BLaER1 treated with 17β-estradiol and CSF1 and Interleukin-3, amounts not matched to agents 10 nM and 100 nM (cell line): ENCODE measurements at regions not wholly inside any gene's neighbourhood (a gene's known extent, or its start where the extent isn't known, plus 50 kb on each side); places are given as distances from the start of the nearest gene placed in this dataset.
"Not testable (repeated sequence)": the region's sequence is repeated elsewhere in the genome, so short reads cannot be mapped to it uniquely, and the experiment has no call there.

Experiments
- H3K27ac ChIP-seq, 11 experiments: shearing (Covaris generic); formaldehyde crosslinking; 2 replicates each; pipeline ENCODE4 v1.8.1; 2022
- H3K27me3 ChIP-seq, 11 experiments: shearing (Covaris generic); formaldehyde crosslinking; 2 replicates each; pipeline ENCODE4 v1.8.1; 2022
- H3K36me3 ChIP-seq, 11 experiments: shearing (Covaris generic); formaldehyde crosslinking; 2 replicates each; pipeline ENCODE4 v1.8.1; 2022
- H3K4me1 ChIP-seq, 10 experiments: shearing (Covaris generic); formaldehyde crosslinking; 2 replicates each; pipeline ENCODE4 v1.8.1; 2022
- H3K4me2 ChIP-seq, 11 experiments: shearing (Covaris generic); formaldehyde crosslinking; 2 replicates each; pipeline ENCODE4 v1.8.1; 2022
- H3K4me3 ChIP-seq, 10 experiments: shearing (Covaris generic); formaldehyde crosslinking; 2 replicates each; pipeline ENCODE4 v1.8.1; 2022
- H3K9ac ChIP-seq, 11 experiments: shearing (Covaris generic); formaldehyde crosslinking; 2 replicates each; pipeline ENCODE4 v1.8.1; 2022
- H3K9me3 ChIP-seq, 11 experiments: shearing (Covaris generic); formaldehyde crosslinking; replicated peaks in 1 of 11; 2 replicates each; pipeline ENCODE4 v1.8.1; 2022
- H4K20me1 ChIP-seq, 11 experiments: shearing (Covaris generic); formaldehyde crosslinking; 2 replicates each; pipeline ENCODE4 v1.8.1; 2022
- Cebpa-rat ChIP-seq, 11 experiments: shearing (Covaris generic); IDR thresholded peaks; 2 replicates each; pipeline ENCODE4 v1.8.1; 2022

- no peak overlapping the region for H3K4me3 ChIP-seq
- H3K9ac ChIP-seq: no peak overlapping the region
- H3K9me3 ChIP-seq: peaks cover 0 to 7% (median 0%) of the 10 kb centered on the region in 11 experiments; a peak in 6 of 22 replicates
- H3K27ac ChIP-seq: no peak overlapping the region
- TF ChIP-seq Cebpa-rat (IDR thresholded peaks at IDR 0.05): no peak
- no peaks in the 10 kb centered on the region for H3K4me1 ChIP-seq
- H3K4me2 ChIP-seq: no peak overlapping the region
- H3K36me3 ChIP-seq: no peaks in the 10 kb centered on the region
- no peaks in the 10 kb centered on the region for H4K20me1 ChIP-seq
- H3K27me3 ChIP-seq: no peaks in the 10 kb centered on the region
Observed at GRCh38 chr3:87461443-87461842, 185.1 kb upstream of the POU1F1 start.

DNA sequence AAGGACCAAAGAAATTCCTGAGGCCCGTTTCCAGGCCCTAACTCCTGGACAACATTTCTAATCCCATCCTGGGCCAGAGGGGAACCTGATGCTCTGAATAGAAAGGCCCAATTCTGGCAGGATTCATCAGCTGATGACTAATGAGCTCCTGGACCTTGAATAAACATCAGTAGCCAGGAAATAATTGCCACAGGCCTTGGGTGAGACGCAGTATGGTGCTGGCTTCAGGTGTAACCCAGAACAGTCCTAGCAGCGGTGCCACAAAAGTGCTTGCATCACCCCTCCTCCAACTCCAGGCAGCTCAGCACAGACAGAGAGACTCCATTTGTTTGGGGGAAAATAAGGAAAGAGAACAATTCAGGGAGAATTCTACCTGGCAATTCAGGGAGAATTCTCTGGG is 184.7 kb upstream of the POU1F1 start:
- Histone ChIP-seq H3K9me3 (peaks cover 0 to 6% (median 0%) of the 10 kb centered on the region in 11 experiments; a peak in 6 of 22 replicates), H3K4me2 (no peak overlapping the region), H4K20me1 (no peaks in the 10 kb centered on the region), H3K4me3 (no peak overlapping the region), H3K27me3 (no peaks in the 10 kb centered on the region), H3K9ac (no peak overlapping the region), H3K4me1 (no peaks in the 10 kb centered on the region), H3K36me3 (no peaks in the 10 kb centered on the region), H3K27ac (no peak overlapping the region)
- no peak for TF ChIP-seq Cebpa-rat (IDR thresholded peaks at IDR 0.05)

DNA sequence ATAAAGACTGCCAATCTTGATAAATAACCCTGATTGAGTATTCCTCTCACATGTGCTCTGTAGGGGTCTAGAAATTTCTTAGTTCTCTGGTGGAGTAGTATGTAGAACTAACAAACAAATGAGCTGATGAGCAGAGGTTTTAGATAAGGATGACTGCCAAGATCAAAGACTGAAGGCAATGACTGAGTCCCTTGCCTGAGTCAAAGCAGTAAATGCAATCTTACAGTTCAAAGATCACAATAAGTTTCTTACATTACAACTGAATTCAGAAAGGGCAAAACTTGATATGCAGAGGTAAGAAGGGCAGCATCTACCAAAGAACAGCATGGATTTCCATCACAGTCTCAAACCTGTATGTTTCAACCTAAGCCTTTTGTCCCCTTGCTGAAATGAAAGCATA is 172.2 kb upstream of the POU1F1 start:
- TF ChIP-seq Cebpa-rat (IDR thresholded peaks at IDR 0.05): no peak
- no peaks in the 10 kb centered on the region for H3K4me1 ChIP-seq
- no peaks in the 10 kb centered on the region for H3K36me3 ChIP-seq
- no peak overlapping the region for H3K27ac ChIP-seq
- no peak overlapping the region for H3K4me2 ChIP-seq
- peaks cover 0 to 24% (median 6%) of the 10 kb centered on the region in 11 experiments; a peak in 9 of 22 replicates for H3K9me3 ChIP-seq
- no peaks in the 10 kb centered on the region for H3K27me3 ChIP-seq
- no peak overlapping the region for H3K9ac ChIP-seq
- H4K20me1 ChIP-seq: no peaks in the 10 kb centered on the region
- H3K4me3 ChIP-seq: no peak overlapping the region

DNA sequence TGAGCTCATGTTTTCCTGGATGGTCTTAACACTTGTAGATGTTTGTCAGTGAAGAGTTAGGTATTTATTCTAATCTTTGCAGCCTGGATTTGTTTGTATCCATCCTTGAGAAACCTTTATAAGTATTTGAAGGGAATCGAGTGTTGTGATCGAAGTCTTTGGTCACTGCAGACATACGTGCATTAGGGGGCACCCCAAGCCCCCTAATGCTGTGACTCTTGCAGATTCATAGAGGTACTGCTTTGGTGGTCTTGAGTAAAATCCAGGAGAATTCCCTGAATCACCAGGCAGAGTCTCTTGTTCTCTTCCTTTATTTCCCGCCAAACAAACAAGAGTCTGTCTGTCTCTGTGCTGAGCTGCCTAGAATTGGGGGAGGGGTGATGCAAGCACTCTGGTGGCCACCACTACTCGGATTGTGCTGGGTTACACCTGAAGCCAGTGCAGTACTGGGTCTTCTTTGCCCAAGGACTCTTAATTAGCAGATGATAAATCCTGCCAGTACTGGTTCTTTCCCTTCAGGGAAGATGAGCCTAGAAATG is 170.5 kb upstream of the POU1F1 start:
- Histone ChIP-seq H4K20me1 (no peaks in the 10 kb centered on the region), H3K4me3 (no peak overlapping the region), H3K36me3 (no peaks in the 10 kb centered on the region), H3K9me3 (peaks cover 0 to 24% (median 6%) of the 10 kb centered on the region in 11 experiments; a peak in 9 of 22 replicates), H3K4me2 (no peak overlapping the region), H3K27ac (no peak overlapping the region), H3K4me1 (no peaks in the 10 kb centered on the region), H3K9ac (no peak overlapping the region), H3K27me3 (no peaks in the 10 kb centered on the region)
- no peak for TF ChIP-seq Cebpa-rat (IDR thresholded peaks at IDR 0.05)

DNA sequence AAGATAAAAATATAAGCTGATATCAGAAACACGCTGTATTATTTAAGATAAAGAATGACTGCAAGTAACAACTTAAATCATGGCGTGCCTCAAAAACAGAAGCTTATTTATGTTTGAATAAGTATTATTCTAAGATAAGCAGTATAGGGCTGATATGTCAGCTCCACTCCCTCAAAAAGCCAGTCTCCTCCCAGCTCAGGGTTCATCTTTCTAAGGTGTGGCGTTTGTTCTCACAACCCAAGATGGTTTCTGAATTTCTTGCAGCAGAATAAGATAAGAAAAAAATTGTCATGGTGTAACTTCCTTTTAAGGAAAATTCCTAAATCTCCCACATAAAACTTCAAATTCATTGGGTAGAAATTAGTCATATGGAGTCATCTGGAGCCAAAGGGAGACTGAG is 166.1 kb upstream of the POU1F1 start:
- TF ChIP-seq Cebpa-rat (IDR thresholded peaks at IDR 0.05): no peak
- no peak overlapping the region for H3K4me2 ChIP-seq
- H3K27ac ChIP-seq: no peak overlapping the region
- no peaks in the 10 kb centered on the region for H3K36me3 ChIP-seq
- H3K4me3 ChIP-seq: no peak overlapping the region
- peaks cover 0 to 19% (median 6%) of the 10 kb centered on the region in 11 experiments; a peak in 9 of 22 replicates for H3K9me3 ChIP-seq
- no peaks in the 10 kb centered on the region for H3K4me1 ChIP-seq
- no peaks in the 10 kb centered on the region for H4K20me1 ChIP-seq
- H3K27me3 ChIP-seq: no peaks in the 10 kb centered on the region
- H3K9ac ChIP-seq: no peak overlapping the region

DNA sequence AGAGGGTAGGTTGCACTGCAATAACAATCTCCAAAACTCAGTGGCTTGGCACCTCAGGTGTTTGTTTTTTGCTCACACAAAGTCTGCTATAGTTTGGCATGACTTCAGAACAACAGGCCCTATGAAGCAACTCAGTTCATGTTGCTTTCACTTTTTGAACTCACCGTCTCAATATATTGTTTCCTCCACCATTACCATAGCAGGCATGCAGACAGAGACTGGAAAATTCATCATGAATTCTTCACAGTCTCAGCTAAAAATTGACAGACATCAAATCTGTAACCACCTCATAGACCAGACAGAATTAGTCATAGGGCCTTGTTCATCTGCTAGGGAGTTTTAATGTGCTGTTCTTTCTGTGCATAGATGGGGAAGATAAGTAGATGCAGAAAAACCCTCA is 161.4 kb upstream of the POU1F1 start:
- Histone ChIP-seq H3K4me2 (no peak overlapping the region), H3K27ac (no peak overlapping the region), H3K4me1 (no peaks in the 10 kb centered on the region), H3K27me3 (no peaks in the 10 kb centered on the region), H3K9ac (no peak overlapping the region), H3K4me3 (no peak overlapping the region), H3K36me3 (no peaks in the 10 kb centered on the region), H3K9me3 (no peaks in the 10 kb centered on the region), H4K20me1 (no peaks in the 10 kb centered on the region)
- no peak for TF ChIP-seq Cebpa-rat (IDR thresholded peaks at IDR 0.05)

DNA sequence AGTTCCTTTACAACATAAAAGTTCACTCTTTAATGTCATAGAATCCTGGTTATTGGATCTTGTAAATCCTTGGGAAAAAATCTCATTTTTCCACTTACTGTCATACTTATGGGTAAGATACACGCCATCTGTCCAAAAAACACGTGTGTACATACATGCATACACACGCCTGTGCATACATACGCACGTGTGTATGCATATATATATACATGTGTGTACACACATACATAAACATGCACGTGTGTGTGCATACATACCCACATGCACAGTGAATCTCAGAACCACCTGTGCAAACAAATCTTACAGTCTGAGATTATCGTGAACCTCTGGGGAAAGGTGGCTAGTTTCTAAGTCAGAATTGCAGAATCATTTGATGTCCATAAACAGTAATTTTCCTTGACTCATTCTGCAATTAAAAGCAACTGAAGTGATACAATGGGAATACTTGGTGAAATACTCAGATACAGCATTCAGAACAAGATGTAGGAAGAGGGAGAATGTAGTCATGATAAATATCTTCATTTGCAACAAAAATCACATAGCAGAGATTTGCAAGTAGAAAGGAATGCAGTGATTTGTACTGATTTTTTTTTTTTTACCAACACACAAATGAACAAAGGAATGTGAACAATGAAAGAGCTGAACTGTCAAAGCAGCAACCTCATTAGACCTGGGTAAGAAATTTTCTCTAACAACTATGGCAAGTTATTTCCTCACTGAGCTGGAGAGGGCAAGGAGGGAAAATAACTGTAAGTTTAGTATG is 160.6 kb upstream of the POU1F1 start:
- Histone ChIP-seq H3K27ac (no peak overlapping the region), H3K4me1 (no peaks in the 10 kb centered on the region), H3K4me3 (no peak overlapping the region), H3K27me3 (no peaks in the 10 kb centered on the region), H3K4me2 (no peak overlapping the region), H3K36me3 (no peaks in the 10 kb centered on the region), H3K9me3 (no peaks in the 10 kb centered on the region), H3K9ac (no peak overlapping the region), H4K20me1 (no peaks in the 10 kb centered on the region)
- TF ChIP-seq Cebpa-rat (IDR thresholded peaks at IDR 0.05): no peak

DNA sequence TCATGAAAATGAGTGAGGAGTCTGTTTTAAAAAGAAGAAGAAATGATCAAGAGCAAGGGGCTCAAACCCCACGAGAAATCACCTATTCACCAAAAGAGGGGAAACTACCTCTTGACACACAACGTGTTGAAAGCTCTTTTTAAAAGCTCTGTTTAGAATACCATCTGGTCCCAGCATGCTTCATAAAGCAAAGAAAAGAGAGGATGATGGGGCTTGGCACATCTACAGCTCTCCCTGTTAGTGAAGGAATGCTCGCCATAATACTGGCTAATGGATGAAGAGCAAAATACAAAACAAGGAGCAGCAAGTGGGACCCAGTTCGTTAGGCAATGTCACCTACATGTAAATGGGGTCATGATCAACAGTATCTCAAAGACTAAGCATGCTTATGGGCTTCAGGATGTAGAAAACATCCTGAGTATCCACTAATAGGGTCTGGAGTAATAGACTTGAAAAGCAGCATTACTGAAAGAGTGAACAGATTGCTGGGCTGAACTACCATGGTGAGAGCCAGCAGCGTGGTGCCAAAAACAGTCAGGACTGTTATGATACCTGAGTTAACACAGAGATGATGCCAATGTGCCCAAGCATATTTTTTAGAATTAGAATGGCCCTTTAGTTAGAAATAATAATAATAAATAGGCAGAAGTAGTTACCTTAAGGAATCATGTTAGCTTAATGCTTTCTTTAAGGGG is 159.7 kb upstream of the POU1F1 start:
- Histone ChIP-seq H3K36me3 (no peaks in the 10 kb centered on the region), H4K20me1 (no peaks in the 10 kb centered on the region), H3K9me3 (no peaks in the 10 kb centered on the region), H3K4me1 (no peaks in the 10 kb centered on the region), H3K27me3 (no peaks in the 10 kb centered on the region), H3K27ac (no peak overlapping the region), H3K9ac (no peak overlapping the region), H3K4me2 (no peak overlapping the region), H3K4me3 (no peak overlapping the region)
- no peak for TF ChIP-seq Cebpa-rat (IDR thresholded peaks at IDR 0.05)

- not testable (repeated sequence) for H3K9ac ChIP-seq, H3K4me1 ChIP-seq, H4K20me1 ChIP-seq, H3K27me3 ChIP-seq, H3K4me2 ChIP-seq, H3K27ac ChIP-seq, H3K4me3 ChIP-seq, H3K9me3 ChIP-seq, H3K36me3 ChIP-seq
Observed at GRCh38 chr3:87433445-87433844, 157.1 kb upstream of the POU1F1 start.
